ENCODE measurements at regions not wholly inside any gene's neighbourhood (a gene's known extent, or its start where the extent isn't known, plus 50 kb on each side); places are given as distances from the start of the nearest gene placed in this dataset.
"Not testable (repeated sequence)": the region's sequence is repeated elsewhere in the genome, so short reads cannot be mapped to it uniquely, and the experiment has no call there.

DNA sequence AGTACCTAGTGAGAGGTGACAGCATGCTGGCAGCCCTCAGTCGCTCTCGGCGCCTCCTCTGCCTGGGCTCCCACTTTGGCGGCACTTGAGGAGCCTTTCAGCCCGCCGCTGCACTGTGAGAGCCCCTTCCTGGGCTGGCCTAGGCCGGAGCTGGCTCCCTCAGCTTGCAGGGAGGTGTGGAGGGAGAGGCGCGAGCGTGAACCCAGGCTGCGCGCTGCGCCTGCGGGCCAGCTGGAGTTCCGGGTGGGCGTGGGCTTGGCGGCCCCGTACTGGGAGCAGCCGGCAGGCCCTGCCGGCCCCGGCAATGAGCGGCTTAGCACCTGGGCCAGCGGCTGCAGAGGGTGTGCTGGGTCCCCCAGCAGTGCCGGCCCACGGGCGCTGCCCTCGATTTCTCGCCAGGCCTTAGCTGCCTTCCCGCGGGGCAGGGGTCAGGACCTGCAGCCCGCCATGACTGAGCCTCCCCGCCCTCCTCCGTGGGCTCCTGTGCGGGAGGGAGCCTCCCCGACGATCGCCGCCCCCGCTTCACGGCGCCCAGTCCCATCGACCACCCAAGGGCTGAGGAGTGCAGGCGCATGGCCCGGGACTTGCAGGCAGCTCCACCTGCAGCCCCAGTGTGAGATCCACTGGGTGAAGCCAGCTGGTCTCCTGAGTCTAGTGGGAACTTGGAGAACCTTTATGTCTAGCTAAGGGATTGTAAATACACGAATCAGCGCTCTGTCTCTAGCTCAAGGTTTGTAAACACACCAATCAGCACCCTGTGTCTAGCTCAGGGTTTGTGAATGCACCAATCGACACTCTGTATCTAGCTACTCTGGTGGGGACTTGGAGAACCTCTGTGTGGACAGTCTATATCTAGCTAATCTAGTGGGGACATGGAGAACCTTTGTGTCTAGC lies 1579.2 kb downstream of the SI start:
- not testable (repeated sequence) for TF ChIP-seq ARNTL (CRISPR knock-in tag; IDR thresholded peaks at IDR 0.05; ENCODE audit: borderline replicate concordance, low read depth); ZNF8 (CRISPR knock-in tag; IDR thresholded peaks at IDR 0.05); ZFP3 (CRISPR knock-in tag; IDR thresholded peaks at IDR 0.05)
- TF ChIP-seq, protein P1, sequence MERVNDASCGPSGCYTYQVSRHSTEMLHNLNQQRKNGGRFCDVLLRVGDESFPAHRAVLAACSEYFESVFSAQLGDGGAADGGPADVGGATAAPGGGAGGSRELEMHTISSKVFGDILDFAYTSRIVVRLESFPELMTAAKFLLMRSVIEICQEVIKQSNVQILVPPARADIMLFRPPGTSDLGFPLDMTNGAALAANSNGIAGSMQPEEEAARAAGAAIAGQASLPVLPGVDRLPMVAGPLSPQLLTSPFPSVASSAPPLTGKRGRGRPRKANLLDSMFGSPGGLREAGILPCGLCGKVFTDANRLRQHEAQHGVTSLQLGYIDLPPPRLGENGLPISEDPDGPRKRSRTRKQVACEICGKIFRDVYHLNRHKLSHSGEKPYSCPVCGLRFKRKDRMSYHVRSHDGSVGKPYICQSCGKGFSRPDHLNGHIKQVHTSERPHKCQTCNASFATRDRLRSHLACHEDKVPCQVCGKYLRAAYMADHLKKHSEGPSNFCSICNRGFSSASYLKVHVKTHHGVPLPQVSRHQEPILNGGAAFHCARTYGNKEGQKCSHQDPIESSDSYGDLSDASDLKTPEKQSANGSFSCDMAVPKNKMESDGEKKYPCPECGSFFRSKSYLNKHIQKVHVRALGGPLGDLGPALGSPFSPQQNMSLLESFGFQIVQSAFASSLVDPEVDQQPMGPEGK (CRISPR knock-in tag; IDR thresholded peaks at IDR 0.05; ENCODE audit: borderline replicate concordance), result not testable (repeated sequence)
